WTC11 (cell line): ENCODE measurements at regions not wholly inside any gene's neighbourhood (a gene's known extent, or its start where the extent isn't known, plus 50 kb on each side); places are given as distances from the start of the nearest gene placed in this dataset.

Experiments
- ATAC-seq: fragments of 200-7000 bp; cut with Tn5 transposase; 2 replicates; pipeline ENCODE4 v1.10.0; 2021; ENCODE audit warnings: mild to moderate bottlenecking, moderate library complexity
- CTCF ChIA-PET: fragments of 300-600 bp; sonication (Branson Sonifier 250); formaldehyde crosslinking; loops from one replicate; lab custom pipeline; 2021; ENCODE audit warnings: antibody characterized with exemption; lab: Charles Lee
- POLR2A ChIA-PET: fragments of 350-600 bp; sonication (Branson Sonifier 250); formaldehyde crosslinking; loops from one replicate; lab custom pipeline; 2021; ENCODE audit warnings: antibody characterized with exemption; lab: Charles Lee
- DNase-seq: peaks from one replicate; pipeline ENCODE4 v3.0.0; 2021; ENCODE audit warnings: low spot score
- H3K27ac Mint-ChIP-seq: 2 replicates; pipeline ENCODE4 v1.8.0; 2021; ENCODE audit warnings: mixed read lengths
- H3K27me3 Mint-ChIP-seq: 2 replicates; pipeline ENCODE4 v1.8.0; 2021; ENCODE audit warnings: low read depth, mild to moderate bottlenecking, moderate library complexity, mixed read lengths
- H3K36me3 Mint-ChIP-seq: 2 replicates; pipeline ENCODE4 v1.8.0; 2021; ENCODE audit warnings: mixed read lengths
- H3K4me1 Mint-ChIP-seq: 2 replicates; pipeline ENCODE4 v1.8.0; 2022; ENCODE audit warnings: mixed read lengths
- H3K4me3 Mint-ChIP-seq: 2 replicates; pipeline ENCODE4 v1.8.0; 2021; ENCODE audit warnings: mild to moderate bottlenecking, moderate library complexity, mixed read lengths
- H3K9me3 Mint-ChIP-seq: 2 replicates; pipeline ENCODE4 v1.8.0; 2021; ENCODE audit warnings: mixed read lengths
- CBFB ChIP-seq: sonication (generic); formaldehyde crosslinking; IDR thresholded peaks from 2 replicates; pipeline ENCODE4 v1.8.1; 2022; ENCODE audit warnings: mild to moderate bottlenecking, low read depth, missing genetic modification reagents
- CREM ChIP-seq: sonication (generic); formaldehyde crosslinking; IDR thresholded peaks from 2 replicates; pipeline ENCODE4 v1.8.1; 2022; ENCODE audit warnings: mild to moderate bottlenecking, missing genetic modification reagents, moderate library complexity
- ESRRA ChIP-seq: sonication (generic); formaldehyde crosslinking; IDR thresholded peaks from 2 replicates; pipeline ENCODE4 v1.8.1; 2022; ENCODE audit warnings: mild to moderate bottlenecking, missing genetic modification reagents, borderline replicate concordance
- ETV6 ChIP-seq: sonication (generic); formaldehyde crosslinking; IDR thresholded peaks from 2 replicates; pipeline ENCODE4 v1.8.1; 2022; ENCODE audit warnings: mild to moderate bottlenecking, missing genetic modification reagents
- FOXJ3 ChIP-seq: sonication (generic); formaldehyde crosslinking; IDR thresholded peaks from 2 replicates; pipeline ENCODE4 v1.9.0; 2021; ENCODE audit warnings: missing genetic modification reagents, mild to moderate bottlenecking, borderline replicate concordance
- GRHL2 ChIP-seq: fragments of 250-450 bp; sonication (Bioruptor Pico); IDR thresholded peaks from 2 replicates; pipeline ENCODE4 v1.8.0; 2022; ENCODE audit warnings: mild to moderate bottlenecking, moderate library complexity; ENCODE audit not compliant: insufficient replicate concordance, severe bottlenecking
- HMGXB4 ChIP-seq: sonication (generic); formaldehyde crosslinking; IDR thresholded peaks from 2 replicates; pipeline ENCODE4 v1.8.1; 2023; ENCODE audit warnings: mild to moderate bottlenecking, moderate library complexity, missing genetic modification reagents
- JAZF1 ChIP-seq: fragments of 250-450 bp; sonication (Bioruptor Pico); IDR thresholded peaks from 2 replicates; pipeline ENCODE4 v1.9.0; 2021; ENCODE audit warnings: moderate library complexity, mild to moderate bottlenecking, inconsistent platforms
- JUN ChIP-seq: sonication (generic); formaldehyde crosslinking; IDR thresholded peaks from 2 replicates; pipeline ENCODE4 v1.8.0; 2023; ENCODE audit warnings: mild to moderate bottlenecking, missing genetic modification reagents
- MYBL2 ChIP-seq: sonication (generic); formaldehyde crosslinking; IDR thresholded peaks from 2 replicates; pipeline ENCODE4 v1.8.1; 2023; ENCODE audit warnings: mild to moderate bottlenecking, moderate library complexity, missing genetic modification reagents
- NFATC4 ChIP-seq: fragments of 250-450 bp; sonication (Bioruptor Pico); IDR thresholded peaks from 2 replicates; pipeline ENCODE4 v1.9.0; 2021; ENCODE audit warnings: mild to moderate bottlenecking
- NR3C1 ChIP-seq: sonication (generic); formaldehyde crosslinking; conservative IDR thresholded peaks from 2 replicates; pipeline ENCODE4 v1.8.1; 2023; ENCODE audit warnings: low read depth, mild to moderate bottlenecking, missing genetic modification reagents
- PRDM15 ChIP-seq: sonication (generic); formaldehyde crosslinking; IDR thresholded peaks from 2 replicates; pipeline ENCODE4 v1.8.0; 2022; ENCODE audit warnings: missing genetic modification reagents
- RELA ChIP-seq: sonication (generic); formaldehyde crosslinking; IDR thresholded peaks from 2 replicates; pipeline ENCODE4 v1.8.1; 2022; ENCODE audit warnings: missing genetic modification reagents, mild to moderate bottlenecking, borderline replicate concordance
- SOX15 ChIP-seq: fragments of 250-450 bp; sonication (Bioruptor Pico); IDR thresholded peaks from 2 replicates; pipeline ENCODE4 v1.9.0; 2021; ENCODE audit warnings: mild to moderate bottlenecking
- TCF7 ChIP-seq: sonication (generic); formaldehyde crosslinking; IDR thresholded peaks from 2 replicates; pipeline ENCODE4 v1.8.0; 2022; ENCODE audit warnings: mild to moderate bottlenecking, low read depth, missing genetic modification reagents, moderate library complexity
- TEAD4 ChIP-seq: sonication (generic); formaldehyde crosslinking; IDR thresholded peaks from 2 replicates; pipeline ENCODE4 v1.8.0; 2022; ENCODE audit warnings: mild to moderate bottlenecking, missing genetic modification reagents
- ZMAT4 ChIP-seq: fragments of 250-450 bp; sonication (Bioruptor Pico); IDR thresholded peaks from 2 replicates; pipeline ENCODE4 v1.9.0; 2021; ENCODE audit warnings: mild to moderate bottlenecking
- ZNF281 ChIP-seq: sonication (generic); formaldehyde crosslinking; IDR thresholded peaks from 2 replicates; pipeline ENCODE4 v1.8.0; 2023; ENCODE audit warnings: mild to moderate bottlenecking, missing genetic modification reagents
- ZNF317 ChIP-seq: sonication (generic); formaldehyde crosslinking; IDR thresholded peaks from 2 replicates; pipeline ENCODE4 v1.8.1; 2023; ENCODE audit warnings: low read depth, mild to moderate bottlenecking, moderate library complexity, missing genetic modification reagents, borderline replicate concordance
- ZNF423 ChIP-seq: fragments of 250-450 bp; sonication (Bioruptor Pico); IDR thresholded peaks from 2 replicates; pipeline ENCODE4 v2.1.2; 2022; ENCODE audit warnings: mild to moderate bottlenecking, moderate library complexity
- TF ChIP-seq, protein P1 (sequence below): sonication (generic); formaldehyde crosslinking; IDR thresholded peaks from 2 replicates; pipeline ENCODE4 v1.8.0; 2022; ENCODE audit warnings: mild to moderate bottlenecking, missing genetic modification reagents
- TF ChIP-seq, protein P2 (sequence below): sonication (generic); formaldehyde crosslinking; IDR thresholded peaks from 2 replicates; pipeline ENCODE4 v1.8.1; 2023; ENCODE audit warnings: mild to moderate bottlenecking, missing genetic modification reagents, moderate library complexity
- TF ChIP-seq, protein P3 (sequence below): sonication (generic); formaldehyde crosslinking; IDR thresholded peaks from 2 replicates; pipeline ENCODE4 v1.8.0; 2022; ENCODE audit warnings: mild to moderate bottlenecking, missing genetic modification reagents
- TF ChIP-seq, protein P4 (sequence below): fragments of 250-450 bp; sonication (Bioruptor Pico); IDR thresholded peaks from 2 replicates; pipeline ENCODE4 v1.9.0; 2021; ENCODE audit warnings: moderate library complexity, mild to moderate bottlenecking, inconsistent platforms, borderline replicate concordance

DNA sequence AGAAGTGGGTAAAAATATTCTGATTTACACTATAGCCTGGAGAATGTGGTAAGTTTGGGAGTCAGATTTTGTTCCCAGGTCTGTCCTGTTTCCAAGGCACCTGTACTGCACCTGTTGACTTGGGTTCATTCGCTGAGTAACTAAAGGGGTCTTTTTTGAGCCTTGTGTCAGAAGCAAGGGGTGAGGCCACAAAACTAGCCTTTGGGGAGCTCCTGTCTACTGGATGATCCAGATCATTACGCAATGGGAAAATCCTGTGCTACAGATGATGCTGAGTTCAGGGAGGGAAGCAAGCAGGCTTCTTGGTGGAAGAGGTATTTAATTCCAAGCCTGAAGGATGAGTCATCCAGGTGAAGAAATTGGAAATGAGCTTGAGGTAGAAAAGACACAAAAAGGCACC lies 424.0 kb downstream of the MATN1 start:
- H3K9me3 Mint-ChIP-seq: peaks cover 35% of the 10 kb centered on the region
- POLR2A ChIA-PET: no interaction called here
- H3K4me3 Mint-ChIP-seq: no peak overlapping the region
- CTCF ChIA-PET: interaction anchor here (0.6 to 0.7 kb wide), 2 partner anchors 81 to 408 kb away, joined by 3 read pairs; no protein-coding TSS in a partner anchor
- H3K27ac Mint-ChIP-seq: no peak overlapping the region
- DNase-seq (no peak), ATAC-seq (no peak)
- H3K4me1 Mint-ChIP-seq: peaks cover 5% of the 10 kb centered on the region; the same call in 1 of the 2 replicates
- peaks cover 7% of the 10 kb centered on the region; the same call in 1 of the 2 replicates for H3K27me3 Mint-ChIP-seq
- TF ChIP-seq ZNF281 (CRISPR knock-in tag): no peak
- TF ChIP-seq PRDM15 (CRISPR knock-in tag): no peak
- TF ChIP-seq JUN (CRISPR knock-in tag): no peak
- no peak for TF ChIP-seq FOXJ3 (CRISPR knock-in tag)
- TF ChIP-seq ETV6 (CRISPR knock-in tag): no peak
- TF ChIP-seq ESRRA (CRISPR knock-in tag): no peak
- no peak for TF ChIP-seq SOX15 (CRISPR knock-in tag)
- no peak for TF ChIP-seq CREM
- TF ChIP-seq, protein P1, sequence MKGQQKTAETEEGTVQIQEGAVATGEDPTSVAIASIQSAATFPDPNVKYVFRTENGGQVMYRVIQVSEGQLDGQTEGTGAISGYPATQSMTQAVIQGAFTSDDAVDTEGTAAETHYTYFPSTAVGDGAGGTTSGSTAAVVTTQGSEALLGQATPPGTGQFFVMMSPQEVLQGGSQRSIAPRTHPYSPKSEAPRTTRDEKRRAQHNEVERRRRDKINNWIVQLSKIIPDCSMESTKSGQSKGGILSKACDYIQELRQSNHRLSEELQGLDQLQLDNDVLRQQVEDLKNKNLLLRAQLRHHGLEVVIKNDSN (CRISPR knock-in tag): no peak
- TF ChIP-seq TCF7 (CRISPR knock-in tag): no peak
- no peak for TF ChIP-seq JAZF1 (CRISPR knock-in tag)
- no peak for TF ChIP-seq TEAD4
- TF ChIP-seq, protein P2, sequence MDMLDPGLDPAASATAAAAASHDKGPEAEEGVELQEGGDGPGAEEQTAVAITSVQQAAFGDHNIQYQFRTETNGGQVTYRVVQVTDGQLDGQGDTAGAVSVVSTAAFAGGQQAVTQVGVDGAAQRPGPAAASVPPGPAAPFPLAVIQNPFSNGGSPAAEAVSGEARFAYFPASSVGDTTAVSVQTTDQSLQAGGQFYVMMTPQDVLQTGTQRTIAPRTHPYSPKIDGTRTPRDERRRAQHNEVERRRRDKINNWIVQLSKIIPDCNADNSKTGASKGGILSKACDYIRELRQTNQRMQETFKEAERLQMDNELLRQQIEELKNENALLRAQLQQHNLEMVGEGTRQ (CRISPR knock-in tag): no peak
- TF ChIP-seq CBFB (CRISPR knock-in tag): no peak
- no peak for TF ChIP-seq RELA (CRISPR knock-in tag)
- no peak for TF ChIP-seq NFATC4
- no peak for TF ChIP-seq ZNF423 (CRISPR knock-in tag)
- peaks cover 18% of the 10 kb centered on the region for H3K36me3 Mint-ChIP-seq

DNA sequence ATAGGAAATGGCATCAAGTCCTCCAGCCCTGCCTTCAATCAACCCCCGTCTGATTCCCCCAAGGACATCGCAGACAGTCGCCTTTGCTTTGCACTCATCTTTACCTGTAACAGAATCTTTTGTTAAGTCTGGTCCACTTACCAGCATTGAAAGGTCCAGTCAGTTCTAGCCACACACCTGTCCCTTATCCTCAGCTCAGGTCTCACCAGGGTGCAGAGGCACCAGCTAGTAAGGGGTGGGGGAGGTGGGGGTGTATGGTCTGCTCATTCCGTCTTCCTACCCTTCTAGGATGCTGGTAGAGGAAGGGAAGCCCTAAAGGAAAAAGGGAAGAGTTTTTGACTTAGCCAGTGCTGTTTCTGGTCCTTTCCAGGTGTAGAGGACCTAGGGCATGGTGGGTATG lies 427.7 kb downstream of the MATN1 start:
- Mint-ChIP-seq H3K27ac (no peak overlapping the region), H3K27me3 (peaks cover 7% of the 10 kb centered on the region; the same call in 1 of the 2 replicates), H3K9me3 (peaks cover 51% of the 10 kb centered on the region), H3K4me3 (no peak overlapping the region), H3K4me1 (no peaks in the 10 kb centered on the region), H3K36me3 (peaks cover 27% of the 10 kb centered on the region)
- DNase-seq (no peak), ATAC-seq (no peak)
- CTCF ChIA-PET: no interaction called here
- POLR2A ChIA-PET: no interaction called here
- TF ChIP-seq, protein P3, sequence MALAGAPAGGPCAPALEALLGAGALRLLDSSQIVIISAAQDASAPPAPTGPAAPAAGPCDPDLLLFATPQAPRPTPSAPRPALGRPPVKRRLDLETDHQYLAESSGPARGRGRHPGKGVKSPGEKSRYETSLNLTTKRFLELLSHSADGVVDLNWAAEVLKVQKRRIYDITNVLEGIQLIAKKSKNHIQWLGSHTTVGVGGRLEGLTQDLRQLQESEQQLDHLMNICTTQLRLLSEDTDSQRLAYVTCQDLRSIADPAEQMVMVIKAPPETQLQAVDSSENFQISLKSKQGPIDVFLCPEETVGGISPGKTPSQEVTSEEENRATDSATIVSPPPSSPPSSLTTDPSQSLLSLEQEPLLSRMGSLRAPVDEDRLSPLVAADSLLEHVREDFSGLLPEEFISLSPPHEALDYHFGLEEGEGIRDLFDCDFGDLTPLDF (CRISPR knock-in tag): no peak
- TF ChIP-seq NR3C1 (CRISPR knock-in tag) (no peak), HMGXB4 (CRISPR knock-in tag) (no peak), MYBL2 (CRISPR knock-in tag) (no peak), NFATC4 (no peak), ZMAT4 (CRISPR knock-in tag) (no peak), ZNF317 (CRISPR knock-in tag) (no peak), GRHL2 (CRISPR knock-in tag) (no peak)
- TF ChIP-seq, protein P4, sequence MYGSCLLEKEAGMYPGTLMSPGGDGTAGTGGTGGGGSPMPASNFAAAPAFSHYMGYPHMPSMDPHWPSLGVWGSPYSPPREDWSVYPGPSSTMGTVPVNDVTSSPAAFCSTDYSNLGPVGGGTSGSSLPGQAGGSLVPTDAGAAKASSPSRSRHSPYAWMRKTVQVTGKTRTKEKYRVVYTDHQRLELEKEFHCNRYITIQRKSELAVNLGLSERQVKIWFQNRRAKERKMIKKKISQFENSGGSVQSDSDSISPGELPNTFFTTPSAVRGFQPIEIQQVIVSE (CRISPR knock-in tag): no peak
